ENCODE measurements at regions not wholly inside any gene's neighbourhood (a gene's known extent, or its start where the extent isn't known, plus 50 kb on each side); places are given as distances from the start of the nearest gene placed in this dataset.
"Not testable (repeated sequence)": the region's sequence is repeated elsewhere in the genome, so short reads cannot be mapped to it uniquely, and the experiment has no call there.

- no peak for DNase-seq (ENCODE audit: low read depth)
Observed at GRCh38 chr4:96407225-96407624, 567.3 kb downstream of the PDHA2 start.

DNA sequence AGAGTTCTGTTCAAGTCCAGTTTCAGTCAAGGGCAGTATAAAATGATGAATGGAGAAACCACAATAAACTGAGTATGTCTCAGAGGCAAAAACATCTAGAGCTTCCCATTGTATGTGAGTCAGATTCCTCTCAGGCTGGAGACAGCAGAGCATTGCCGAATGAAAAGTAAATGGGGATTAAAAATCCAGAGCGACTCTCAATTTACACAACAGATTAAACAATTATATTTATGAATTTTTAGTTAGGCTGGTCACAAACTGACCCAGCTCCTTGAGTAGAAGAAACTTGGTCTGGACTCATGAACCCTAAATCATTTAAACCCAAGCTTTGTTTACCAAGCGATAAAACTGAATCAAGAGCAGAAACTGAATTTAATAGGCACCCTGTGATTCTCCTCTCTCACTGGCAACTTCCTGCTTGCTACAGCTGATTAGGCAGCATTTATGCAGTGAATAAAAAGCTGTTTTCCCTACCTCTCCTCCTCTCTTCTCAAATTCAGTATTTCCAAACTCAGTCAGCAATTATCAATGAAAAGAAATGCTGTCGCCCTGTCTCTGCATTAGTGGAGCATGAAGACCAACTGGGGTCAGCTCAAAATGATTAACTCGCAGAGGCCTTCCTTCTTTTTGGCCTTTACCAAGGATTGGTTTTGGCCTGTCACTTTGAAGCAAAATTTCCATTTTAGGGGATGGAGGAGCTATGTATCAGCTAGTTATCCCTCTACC lies 568.0 kb downstream of the PDHA2 start:
- DNase-seq (ENCODE audit: low read depth) = peak; percentile 8

DNA sequence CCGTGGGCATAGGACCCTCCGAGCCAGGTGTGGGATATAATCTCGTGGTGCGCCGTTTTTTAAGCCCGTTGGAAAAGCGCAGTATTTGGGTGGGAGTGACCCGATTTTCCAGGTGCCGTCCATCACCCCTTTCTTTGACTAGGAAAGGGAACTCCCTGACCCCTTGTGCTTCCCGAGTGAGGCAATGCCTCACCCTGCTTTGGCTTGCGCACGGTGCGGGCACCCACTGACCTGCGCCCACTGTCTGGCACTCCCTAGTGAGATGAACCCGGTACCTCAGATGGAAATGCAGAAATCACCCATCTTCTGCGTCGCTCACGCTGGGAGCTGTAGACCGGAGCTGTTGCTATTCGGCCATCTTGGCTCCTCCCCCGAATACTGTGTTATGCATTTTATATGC lies 575.0 kb downstream of the PDHA2 start:
- DNase-seq (ENCODE audit: low read depth) = not testable (repeated sequence)

GRCh38 chr4:96429657-96430056 lies 589.8 kb downstream of the PDHA2 start:
- DNase-seq (ENCODE audit: low read depth) = no peak

DNA sequence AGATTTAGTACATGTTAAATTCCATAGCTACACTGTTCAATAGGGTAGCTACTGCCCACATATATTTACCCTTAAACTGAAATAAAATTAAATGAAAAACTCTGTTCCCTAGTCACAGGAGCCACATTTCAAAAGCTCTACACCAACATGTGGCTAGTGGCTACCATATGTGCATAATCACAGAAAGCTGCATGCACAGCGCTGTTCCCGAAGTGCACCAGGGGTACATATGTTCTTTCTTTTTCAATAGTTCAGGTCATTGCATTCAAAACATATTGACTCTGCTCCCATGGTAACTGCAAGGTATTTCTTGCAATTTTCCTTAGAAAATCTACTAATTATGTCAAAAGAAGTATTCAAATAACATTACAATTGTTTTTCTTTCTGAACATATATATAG lies 591.2 kb downstream of the PDHA2 start:
- DNase-seq (ENCODE audit: low read depth) = no peak

DNA sequence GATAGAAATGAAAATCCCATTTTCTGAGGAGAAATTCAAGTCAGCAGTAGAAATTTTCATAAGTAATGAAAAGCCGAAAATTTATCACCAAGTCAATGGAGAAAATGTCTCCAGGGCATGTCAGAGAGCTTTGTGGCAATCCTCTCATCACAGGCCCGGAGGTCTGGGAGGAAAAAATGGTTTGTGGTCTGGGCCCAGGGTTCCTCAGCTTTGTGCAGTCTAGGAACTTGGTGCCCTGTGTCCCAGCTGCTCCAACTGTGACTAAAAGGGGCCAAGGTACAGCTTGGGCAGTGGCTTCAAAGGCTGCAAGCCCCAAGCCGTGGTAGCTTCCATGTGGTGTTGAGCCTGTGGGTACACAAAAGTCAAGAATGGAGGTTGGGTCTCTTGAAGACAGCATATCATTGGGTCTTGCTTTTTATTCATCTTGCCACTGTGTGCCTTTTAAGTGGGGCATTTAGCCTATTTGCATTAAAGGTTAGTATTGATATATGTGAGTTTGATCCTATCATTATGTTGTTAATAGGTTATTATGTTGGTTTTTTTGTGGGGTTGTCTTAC lies 608.5 kb downstream of the PDHA2 start:
- no peak for DNase-seq (ENCODE audit: low read depth)

GRCh38 chr4:96455045-96455720 lies 615.3 kb downstream of the PDHA2 start:
- DNase-seq (ENCODE audit: low read depth) = no peak

DNA sequence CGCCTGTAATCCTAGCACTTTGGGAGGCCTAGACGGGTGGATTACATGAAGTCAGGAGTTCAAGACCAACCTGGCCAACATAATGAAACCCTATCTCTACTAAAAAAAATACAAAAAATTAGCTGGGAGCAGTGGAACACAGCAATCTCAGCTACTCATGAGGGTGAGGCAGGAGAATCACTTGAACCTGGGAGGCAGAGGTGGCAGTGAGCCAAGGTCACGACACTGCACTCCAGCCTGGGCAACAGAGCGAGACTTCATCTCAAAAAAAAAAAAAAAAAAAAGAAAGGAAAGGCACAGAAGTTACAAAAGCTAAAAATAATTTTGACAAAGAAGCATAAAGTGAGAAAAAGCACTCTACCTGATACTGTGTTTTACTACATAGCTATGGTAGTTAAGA lies 618.1 kb downstream of the PDHA2 start:
- DNase-seq (ENCODE audit: low read depth) = not testable (repeated sequence)

DNA sequence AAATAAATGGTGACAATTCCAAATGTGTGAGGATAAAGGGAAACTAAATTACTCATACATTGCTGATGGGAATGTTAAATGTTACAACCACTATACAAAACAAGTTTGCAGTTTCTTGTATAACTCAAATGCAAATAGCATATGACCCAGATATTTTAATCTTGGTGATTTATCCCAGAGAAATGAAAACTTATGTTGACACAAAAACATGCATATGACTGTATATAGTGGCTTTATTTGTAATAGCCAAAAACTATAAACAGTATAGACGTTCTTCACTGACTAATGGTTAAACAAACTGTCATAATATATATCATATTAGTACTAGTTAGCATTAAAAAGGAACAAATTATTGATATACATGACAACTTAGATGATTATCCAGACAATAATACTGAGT lies 619.2 kb downstream of the PDHA2 start:
- DNase-seq (ENCODE audit: low read depth) = no peak

GRCh38 chr4:96465834-96466233 lies 625.9 kb downstream of the PDHA2 start:
- DNase-seq (ENCODE audit: low read depth) = no peak

- DNase-seq (ENCODE audit: low read depth) = no peak
Observed at GRCh38 chr4:96471956-96472867, 632.3 kb downstream of the PDHA2 start.

DNA sequence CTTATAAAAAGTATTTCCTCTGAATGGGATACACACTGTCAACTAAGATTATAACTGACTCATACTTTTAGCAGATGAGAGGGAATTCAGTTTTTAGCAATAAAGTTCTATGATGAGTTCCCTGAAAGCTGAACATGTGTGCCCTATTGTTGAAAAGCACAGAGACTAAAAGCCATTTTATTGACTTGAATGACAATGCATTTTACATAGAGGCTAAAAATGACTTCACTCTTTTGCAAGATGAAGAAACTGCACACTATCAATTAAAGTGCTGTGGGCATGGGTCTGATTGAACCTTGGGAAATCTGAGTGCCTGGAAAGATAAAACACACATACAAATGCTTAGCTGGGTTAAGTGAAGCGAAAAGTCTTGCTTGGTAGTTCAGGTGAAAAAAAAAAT lies 633.4 kb downstream of the PDHA2 start:
- no peak for DNase-seq (ENCODE audit: low read depth)

DNA sequence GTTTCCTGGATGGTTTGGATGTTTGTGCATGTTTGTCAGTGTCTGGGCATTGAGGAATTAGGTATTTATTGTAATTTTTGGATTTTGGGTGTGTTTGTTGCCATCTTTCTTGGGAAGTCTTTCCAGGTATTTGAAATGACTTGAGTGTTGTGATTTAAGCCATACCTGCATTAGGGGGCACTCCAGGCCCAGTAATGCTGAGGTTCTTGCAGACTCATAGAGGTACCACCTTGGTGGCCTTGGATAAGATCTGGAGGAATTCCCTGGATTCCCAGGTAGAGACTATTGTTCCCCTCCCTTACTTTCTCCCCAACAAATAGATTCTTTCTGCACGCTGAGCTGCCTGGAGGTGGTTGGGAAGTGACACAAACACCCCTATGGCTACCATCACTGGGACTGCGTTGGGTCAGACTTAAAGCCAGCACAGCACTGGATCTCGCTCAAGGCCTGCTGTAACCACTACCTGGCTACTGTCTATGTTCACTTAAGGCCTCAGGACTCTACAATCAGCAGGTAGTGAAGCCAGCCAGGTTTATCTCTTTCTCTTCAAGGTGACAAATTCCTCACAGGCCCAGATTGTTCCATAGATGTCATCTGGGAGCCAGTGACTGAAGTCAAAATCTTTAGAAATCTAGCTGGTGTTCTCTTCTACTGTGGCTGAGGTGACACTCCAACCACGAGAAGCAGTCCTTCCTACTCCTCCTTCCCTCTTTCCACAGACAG lies 643.6 kb downstream of the PDHA2 start:
- no peak for DNase-seq (ENCODE audit: low read depth)

DNA sequence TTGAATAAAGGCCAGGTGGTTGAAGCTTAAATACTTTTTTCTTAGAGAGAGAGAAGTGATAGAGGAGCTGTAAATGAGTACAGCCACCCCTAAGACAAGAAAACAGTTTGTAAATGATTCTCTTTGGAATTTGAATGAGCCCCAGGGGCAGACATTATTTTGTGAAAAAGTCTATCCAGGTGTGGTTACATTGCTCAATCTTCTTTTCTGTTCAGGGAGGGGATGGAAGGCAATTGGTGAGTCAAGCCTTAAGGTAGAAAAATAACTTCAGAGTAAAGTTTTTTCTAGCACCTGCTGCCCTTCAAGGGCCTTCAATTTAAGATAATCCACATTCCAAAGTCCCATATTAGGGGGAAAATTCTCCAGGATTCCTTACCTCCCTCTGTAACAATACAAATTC lies 646.7 kb downstream of the PDHA2 start:
- no peak for DNase-seq (ENCODE audit: low read depth)

- no peak for DNase-seq (ENCODE audit: low read depth)
Observed at GRCh38 chr4:96497621-96498020, 657.7 kb downstream of the PDHA2 start.

- DNase-seq (ENCODE audit: low read depth) = no peak
Observed at GRCh38 chr4:96504386-96504785, 664.5 kb downstream of the PDHA2 start.

- DNase-seq (ENCODE audit: low read depth) = no peak
Observed at GRCh38 chr4:96509039-96509741, 669.3 kb downstream of the PDHA2 start.

DNA sequence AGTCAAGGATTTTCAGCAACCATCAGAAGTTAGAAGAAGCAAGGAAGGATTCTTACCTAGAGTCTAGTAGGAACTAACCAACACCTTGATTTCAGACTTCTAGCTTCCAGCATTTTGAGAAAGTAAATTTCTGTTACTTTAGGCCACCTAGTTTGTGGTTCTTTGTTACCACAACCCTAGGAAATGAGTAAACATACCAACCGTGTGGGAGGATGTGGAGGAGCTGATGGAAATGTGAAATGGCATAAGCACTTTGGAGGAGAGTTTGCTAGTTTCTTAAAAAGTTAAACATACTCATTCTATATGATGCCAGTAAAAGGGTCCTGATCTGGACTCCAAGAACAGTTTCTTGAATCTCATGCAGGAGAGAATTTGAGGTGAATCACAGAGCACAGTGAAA lies 679.4 kb downstream of the PDHA2 start:
- DNase-seq (ENCODE audit: low read depth) = peak; percentile 56

GRCh38 chr4:96521046-96521536 lies 681.2 kb downstream of the PDHA2 start:
- DNase-seq (ENCODE audit: low read depth) = no peak

- no peak for DNase-seq (ENCODE audit: low read depth)
Observed at GRCh38 chr4:96523611-96524010, 683.7 kb downstream of the PDHA2 start.
